ENCODE measurements at regions not wholly inside any gene's neighbourhood (a gene's known extent, or its start where the extent isn't known, plus 50 kb on each side); places are given as distances from the start of the nearest gene placed in this dataset.

DNA sequence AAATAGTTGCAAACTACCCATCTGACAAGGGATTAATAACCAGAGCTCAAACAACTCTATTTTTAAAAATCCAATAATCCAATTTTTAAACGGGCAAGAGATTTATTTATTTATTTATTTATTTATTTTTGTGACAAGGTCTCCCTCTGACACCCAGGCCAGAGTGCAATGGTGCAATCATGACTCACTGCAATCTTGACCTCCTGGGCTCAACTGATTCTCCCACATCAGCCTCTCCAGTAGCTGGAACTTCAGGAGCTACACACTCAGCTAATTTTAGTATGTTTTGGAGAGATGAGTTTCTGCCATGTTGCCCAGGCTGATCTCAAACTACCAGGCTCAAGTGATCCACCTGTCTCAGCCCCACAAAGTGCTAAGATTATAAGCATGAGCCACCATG, 267.2 kb upstream of the BLID start:
- no peaks in the 10 kb centered on the region for H3K9me3 ChIP-seq
- TF ChIP-seq, protein P1, sequence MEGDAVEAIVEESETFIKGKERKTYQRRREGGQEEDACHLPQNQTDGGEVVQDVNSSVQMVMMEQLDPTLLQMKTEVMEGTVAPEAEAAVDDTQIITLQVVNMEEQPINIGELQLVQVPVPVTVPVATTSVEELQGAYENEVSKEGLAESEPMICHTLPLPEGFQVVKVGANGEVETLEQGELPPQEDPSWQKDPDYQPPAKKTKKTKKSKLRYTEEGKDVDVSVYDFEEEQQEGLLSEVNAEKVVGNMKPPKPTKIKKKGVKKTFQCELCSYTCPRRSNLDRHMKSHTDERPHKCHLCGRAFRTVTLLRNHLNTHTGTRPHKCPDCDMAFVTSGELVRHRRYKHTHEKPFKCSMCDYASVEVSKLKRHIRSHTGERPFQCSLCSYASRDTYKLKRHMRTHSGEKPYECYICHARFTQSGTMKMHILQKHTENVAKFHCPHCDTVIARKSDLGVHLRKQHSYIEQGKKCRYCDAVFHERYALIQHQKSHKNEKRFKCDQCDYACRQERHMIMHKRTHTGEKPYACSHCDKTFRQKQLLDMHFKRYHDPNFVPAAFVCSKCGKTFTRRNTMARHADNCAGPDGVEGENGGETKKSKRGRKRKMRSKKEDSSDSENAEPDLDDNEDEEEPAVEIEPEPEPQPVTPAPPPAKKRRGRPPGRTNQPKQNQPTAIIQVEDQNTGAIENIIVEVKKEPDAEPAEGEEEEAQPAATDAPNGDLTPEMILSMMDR (IDR thresholded peaks at IDR 0.05), result no peak
- no peak overlapping the region for H3K27ac ChIP-seq
- H3K4me1 ChIP-seq (ENCODE audit: control insufficient read depth in 1 of 2, insufficient read depth in 1 of 2, low read depth in 1 of 2, low read length in 1 of 2), result no peaks in the 10 kb centered on the region
- H3K4me3 ChIP-seq (ENCODE audit: low read depth in 1 of 2, low read length in 1 of 2), result no peak overlapping the region
- no peaks in the 10 kb centered on the region for H3K36me3 ChIP-seq
- no peaks in the 10 kb centered on the region for H3K27me3 ChIP-seq

DNA sequence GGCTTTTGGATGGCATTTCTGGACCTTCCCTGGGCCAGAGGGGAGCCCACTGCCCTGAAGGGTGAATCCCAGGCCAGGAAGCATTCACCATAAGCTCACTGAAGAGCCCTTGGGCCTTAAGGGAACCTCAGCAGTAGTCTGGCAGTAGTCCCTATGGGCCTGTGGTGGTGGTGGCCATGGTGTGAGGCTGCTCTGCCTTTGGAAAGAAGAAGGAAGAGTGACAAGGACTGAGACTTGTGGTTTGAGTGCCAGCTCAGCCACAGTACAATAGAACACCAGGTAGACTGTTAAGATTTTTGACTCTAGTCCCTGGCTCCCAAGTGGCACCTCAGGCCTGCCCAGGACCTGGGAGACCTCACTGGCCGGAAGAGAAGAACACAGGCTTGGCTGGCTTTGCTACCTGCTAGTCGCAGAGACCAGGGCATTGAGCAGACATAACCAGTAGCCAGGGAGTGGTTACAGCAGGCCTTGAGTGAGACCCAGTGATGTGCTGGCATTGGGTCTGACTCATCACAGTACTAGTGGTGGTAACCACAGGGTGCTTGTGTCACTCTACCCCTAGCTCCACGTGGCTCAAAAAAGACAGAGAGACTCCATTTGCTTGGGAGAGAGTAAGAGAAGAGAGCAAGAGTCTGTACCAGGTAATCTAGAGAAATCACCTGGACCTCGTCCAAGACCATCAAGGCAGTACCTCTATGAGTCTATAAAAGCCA, 259.8 kb upstream of the BLID start:
- TF ChIP-seq, protein P1 (IDR thresholded peaks at IDR 0.05), result no peak
- Histone ChIP-seq H3K9me3 (no peaks in the 10 kb centered on the region), H3K27ac (no peak overlapping the region), H3K27me3 (no peaks in the 10 kb centered on the region), H3K36me3 (no peaks in the 10 kb centered on the region), H3K4me1 (ENCODE audit: control insufficient read depth in 1 of 2, insufficient read depth in 1 of 2, low read depth in 1 of 2, low read length in 1 of 2) (no peaks in the 10 kb centered on the region), H3K4me3 (ENCODE audit: low read depth in 1 of 2, low read length in 1 of 2) (no peak overlapping the region)

DNA sequence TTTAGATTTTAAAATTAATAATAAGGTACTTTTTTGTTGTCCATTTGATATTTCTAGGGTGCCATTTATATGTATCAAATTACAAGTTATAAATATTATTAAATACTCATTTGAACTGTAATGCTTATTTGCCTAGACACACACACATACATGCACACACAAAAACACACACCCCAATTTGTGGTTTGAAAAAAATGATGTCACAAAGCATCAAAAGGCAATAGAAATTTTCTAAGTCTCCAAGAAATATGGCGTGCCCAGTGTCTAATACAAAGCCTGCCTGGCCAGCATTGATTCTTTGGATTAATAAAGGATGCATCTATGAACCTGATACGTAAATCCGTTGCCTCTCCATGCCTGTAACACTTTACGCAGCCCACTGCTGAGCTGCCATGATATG, 252.8 kb upstream of the BLID start:
- Histone ChIP-seq H3K27ac (no peak overlapping the region), H3K27me3 (no peaks in the 10 kb centered on the region), H3K36me3 (no peaks in the 10 kb centered on the region), H3K4me1 (ENCODE audit: control insufficient read depth in 1 of 2, insufficient read depth in 1 of 2, low read depth in 1 of 2, low read length in 1 of 2) (no peaks in the 10 kb centered on the region), H3K9me3 (no peaks in the 10 kb centered on the region), H3K4me3 (ENCODE audit: low read depth in 1 of 2, low read length in 1 of 2) (no peak overlapping the region)
- TF ChIP-seq, protein P1 (IDR thresholded peaks at IDR 0.05), result no peak

DNA sequence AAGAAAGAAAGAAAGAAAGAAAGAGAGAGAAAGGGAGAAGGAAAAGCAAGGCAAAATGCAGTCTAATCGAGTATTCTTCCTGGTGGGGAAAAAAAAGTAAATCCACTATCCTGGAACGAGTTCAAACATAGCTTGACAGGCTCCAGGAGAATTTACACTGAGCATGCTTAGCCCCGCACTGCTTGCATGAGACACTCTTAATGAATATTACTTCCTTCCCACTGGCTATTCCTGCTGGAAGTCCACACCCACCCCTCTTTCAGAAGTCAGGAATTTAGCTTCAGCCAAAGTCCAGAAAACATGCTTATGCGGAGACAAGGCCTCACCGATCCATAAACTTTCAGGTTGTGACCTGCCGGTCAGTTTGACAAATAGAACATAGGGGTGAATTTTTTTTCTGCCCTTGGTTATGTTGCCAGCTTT, 251.8 kb upstream of the BLID start:
- Histone ChIP-seq H3K36me3 (no peaks in the 10 kb centered on the region), H3K27ac (no peak overlapping the region), H3K27me3 (no peaks in the 10 kb centered on the region), H3K4me3 (ENCODE audit: low read depth in 1 of 2, low read length in 1 of 2) (no peak overlapping the region), H3K9me3 (no peaks in the 10 kb centered on the region), H3K4me1 (ENCODE audit: control insufficient read depth in 1 of 2, insufficient read depth in 1 of 2, low read depth in 1 of 2, low read length in 1 of 2) (no peaks in the 10 kb centered on the region)
- TF ChIP-seq, protein P1 (IDR thresholded peaks at IDR 0.05), result no peak

DNA sequence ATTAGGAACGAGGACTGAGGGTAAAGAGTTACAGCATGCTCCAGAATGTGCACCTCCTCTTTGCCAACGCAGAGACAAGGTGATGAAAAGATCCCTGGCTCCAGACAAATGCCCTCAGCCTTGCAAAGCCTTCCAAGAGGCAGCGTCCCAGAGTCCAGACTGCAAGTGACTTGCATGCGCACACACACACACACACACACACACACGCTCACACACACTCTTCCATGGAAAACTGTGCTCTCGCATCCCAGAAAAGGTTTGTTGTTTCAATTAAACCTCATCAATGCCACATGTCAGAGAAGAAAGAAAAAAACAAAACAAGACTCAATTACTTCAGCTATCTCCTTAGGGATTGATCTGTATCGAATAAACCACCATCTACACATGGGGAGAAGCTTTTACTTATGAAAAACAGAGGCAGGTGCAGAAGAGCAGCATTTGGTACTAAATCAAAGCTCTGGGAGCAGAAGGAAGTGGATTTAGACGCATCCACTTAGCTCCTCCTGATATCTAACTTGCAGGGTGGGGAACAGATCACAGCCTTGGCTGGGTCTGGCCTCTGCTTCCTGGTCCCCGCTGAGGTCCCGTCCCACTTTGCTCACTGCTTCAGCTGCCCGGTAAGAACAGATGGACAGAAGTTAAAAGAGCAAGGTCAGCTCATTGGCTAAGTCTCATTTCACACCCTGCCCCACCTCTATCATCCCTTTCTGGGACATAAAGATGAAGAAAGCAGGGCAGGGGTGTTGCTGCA, 249.8 kb upstream of the BLID start:
- Histone ChIP-seq H3K36me3 (no peaks in the 10 kb centered on the region), H3K4me3 (ENCODE audit: low read depth in 1 of 2, low read length in 1 of 2) (no peak overlapping the region), H3K9me3 (no peaks in the 10 kb centered on the region), H3K4me1 (ENCODE audit: control insufficient read depth in 1 of 2, insufficient read depth in 1 of 2, low read depth in 1 of 2, low read length in 1 of 2) (no peaks in the 10 kb centered on the region), H3K27me3 (no peaks in the 10 kb centered on the region), H3K27ac (no peak overlapping the region)
- TF ChIP-seq, protein P1 (IDR thresholded peaks at IDR 0.05), result no peak

Data from neutrophil (primary cell).